22Rv1 (cell line): ENCODE measurements at regions not wholly inside any gene's neighbourhood (a gene's known extent, or its start where the extent isn't known, plus 50 kb on each side); places are given as distances from the start of the nearest gene placed in this dataset.

ENCODE experiments used
- H3K27ac ChIP-seq: fragments of 450-650 bp; 2 replicates; pipeline ENCODE4 v1.5.1; 2017
- ZFX ChIP-seq: fragments of 450-650 bp; IDR thresholded peaks from 2 replicates; pipeline ENCODE4 v1.6.1; 2017; ENCODE audit warnings: antibody characterized with exemption, borderline replicate concordance
- TF ChIP-seq, protein P1 (sequence below): fragments of 450-650 bp; IDR thresholded peaks from 2 replicates; pipeline ENCODE4 v1.5.1; 2017; ENCODE audit warnings: mild to moderate bottlenecking

DNA sequence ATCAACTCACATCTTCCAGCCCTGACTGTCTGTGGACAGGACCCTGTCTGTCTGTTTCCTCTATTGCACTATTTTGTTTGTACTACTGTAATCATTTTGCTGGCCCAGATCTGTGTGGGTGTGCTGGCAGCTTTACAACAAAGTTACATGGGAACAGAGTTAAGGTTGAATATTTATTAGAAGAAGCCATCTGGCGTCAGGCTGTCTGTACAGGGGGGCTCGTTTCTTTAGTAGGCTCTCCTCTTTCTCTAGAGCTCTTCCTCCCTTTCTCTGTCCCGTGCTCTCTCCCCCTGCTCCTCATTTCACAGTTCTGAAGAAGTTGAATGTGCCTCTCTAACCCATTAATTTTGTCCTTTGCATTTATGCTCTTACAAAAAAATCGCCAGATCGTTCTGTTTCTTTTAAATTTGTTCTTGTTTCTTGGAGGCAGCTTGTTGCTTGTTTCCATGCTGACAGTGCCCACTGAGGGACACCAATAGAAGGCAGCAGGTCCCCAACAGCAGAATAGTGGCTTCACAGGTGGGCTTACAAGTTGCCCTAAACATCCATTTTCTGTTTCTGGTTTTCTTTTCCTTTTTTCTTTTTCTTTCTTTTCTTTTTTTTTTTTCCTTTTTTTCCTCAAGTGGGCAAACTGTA, 315.2 kb upstream of the ZEB2 start:
- no peak overlapping the region for H3K27ac ChIP-seq
- no peak for TF ChIP-seq ZFX
- TF ChIP-seq, protein P1, sequence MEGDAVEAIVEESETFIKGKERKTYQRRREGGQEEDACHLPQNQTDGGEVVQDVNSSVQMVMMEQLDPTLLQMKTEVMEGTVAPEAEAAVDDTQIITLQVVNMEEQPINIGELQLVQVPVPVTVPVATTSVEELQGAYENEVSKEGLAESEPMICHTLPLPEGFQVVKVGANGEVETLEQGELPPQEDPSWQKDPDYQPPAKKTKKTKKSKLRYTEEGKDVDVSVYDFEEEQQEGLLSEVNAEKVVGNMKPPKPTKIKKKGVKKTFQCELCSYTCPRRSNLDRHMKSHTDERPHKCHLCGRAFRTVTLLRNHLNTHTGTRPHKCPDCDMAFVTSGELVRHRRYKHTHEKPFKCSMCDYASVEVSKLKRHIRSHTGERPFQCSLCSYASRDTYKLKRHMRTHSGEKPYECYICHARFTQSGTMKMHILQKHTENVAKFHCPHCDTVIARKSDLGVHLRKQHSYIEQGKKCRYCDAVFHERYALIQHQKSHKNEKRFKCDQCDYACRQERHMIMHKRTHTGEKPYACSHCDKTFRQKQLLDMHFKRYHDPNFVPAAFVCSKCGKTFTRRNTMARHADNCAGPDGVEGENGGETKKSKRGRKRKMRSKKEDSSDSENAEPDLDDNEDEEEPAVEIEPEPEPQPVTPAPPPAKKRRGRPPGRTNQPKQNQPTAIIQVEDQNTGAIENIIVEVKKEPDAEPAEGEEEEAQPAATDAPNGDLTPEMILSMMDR: no peak

DNA sequence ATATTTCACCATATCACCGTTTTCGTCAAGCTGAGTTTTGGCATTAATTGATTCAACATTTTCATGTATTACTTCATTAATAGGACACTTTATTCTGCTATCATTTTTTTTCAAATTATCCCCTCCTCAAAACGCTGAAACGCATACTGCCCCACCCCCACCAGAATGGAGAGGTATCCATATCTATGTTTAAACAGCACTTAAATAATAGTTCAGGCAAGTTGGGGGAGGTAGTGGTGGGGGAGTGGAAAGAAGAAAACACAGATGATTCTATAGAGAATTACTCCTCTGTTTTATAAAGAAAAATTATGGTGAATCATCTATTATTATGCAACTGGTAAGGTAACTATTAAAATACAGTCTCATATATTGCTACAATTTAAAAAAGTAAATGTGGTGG, 314.4 kb upstream of the ZEB2 start:
- TF ChIP-seq, protein P1: no peak
- TF ChIP-seq ZFX: no peak

DNA sequence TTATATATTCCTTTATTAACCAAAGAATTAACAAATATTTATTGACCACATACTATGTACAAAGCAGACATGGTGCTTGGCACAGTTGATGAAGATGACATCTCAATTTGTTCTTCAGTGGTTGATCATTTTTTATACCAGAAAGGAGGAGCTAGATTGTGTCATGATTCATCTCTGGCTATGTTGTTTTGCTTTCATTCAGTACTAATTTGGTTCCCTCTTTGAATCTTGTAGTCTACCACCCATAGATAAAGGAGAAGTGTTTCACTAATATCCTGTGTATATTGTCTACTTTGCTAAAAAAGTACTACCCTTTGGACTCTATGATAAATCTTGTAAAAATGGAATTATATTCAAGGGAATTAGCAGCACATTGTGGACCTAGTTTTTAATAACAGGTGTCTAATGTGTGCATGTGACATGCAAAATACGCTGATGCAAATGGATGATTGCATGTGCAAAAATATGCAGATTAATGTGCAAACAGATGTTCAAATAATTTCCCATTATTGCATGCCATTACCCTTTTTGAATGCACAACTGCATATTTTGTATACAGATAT, 313.2 kb upstream of the ZEB2 start:
- TF ChIP-seq ZFX: no peak
- TF ChIP-seq, protein P1: no peak
- H3K27ac ChIP-seq: no peak overlapping the region

More for the DNA sequence above, 314.4 kb upstream of the ZEB2 start:
- H3K27ac ChIP-seq: no peak overlapping the region

DNA sequence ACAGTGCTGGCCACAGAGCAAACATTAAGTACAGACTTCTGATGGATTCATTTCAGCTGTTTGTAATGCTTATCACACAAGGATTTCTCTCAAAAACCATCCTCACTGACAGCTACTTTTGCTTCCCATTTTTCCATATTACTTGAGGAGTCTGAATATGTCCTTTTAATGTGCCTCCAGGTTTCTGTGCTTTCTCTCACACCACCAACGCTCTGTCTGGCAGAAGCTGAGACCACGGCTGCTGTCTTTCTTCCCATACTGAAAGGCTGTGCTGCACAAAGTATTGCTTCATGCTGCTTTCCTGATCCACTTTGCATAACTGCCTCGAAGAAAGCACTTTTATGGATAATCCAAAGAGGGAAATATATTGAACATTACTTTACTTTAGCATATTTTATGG, 312.1 kb upstream of the ZEB2 start:
- no peak overlapping the region for H3K27ac ChIP-seq
- TF ChIP-seq, protein P1: no peak
- TF ChIP-seq ZFX: no peak

DNA sequence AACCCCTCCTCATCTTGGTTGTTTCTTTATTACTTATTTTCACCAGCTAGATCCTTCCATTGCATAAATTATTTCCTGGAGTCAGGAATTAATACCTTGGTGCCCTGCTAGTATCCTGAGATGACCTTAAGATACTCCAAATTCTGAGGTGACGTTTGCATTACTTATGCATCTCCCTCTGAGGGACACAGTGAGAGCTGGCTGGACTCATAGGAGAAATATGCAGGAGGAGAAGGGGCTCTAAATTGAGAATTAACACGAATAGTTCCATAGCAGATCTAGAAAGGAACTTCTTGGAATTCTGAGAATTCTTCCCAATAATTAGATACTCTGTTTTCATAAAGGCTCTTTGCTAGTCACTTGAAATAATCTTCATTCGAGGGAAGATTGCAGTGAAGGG, 310.6 kb upstream of the ZEB2 start:
- TF ChIP-seq ZFX: no peak
- TF ChIP-seq, protein P1: no peak
- H3K27ac ChIP-seq: no peak overlapping the region

DNA sequence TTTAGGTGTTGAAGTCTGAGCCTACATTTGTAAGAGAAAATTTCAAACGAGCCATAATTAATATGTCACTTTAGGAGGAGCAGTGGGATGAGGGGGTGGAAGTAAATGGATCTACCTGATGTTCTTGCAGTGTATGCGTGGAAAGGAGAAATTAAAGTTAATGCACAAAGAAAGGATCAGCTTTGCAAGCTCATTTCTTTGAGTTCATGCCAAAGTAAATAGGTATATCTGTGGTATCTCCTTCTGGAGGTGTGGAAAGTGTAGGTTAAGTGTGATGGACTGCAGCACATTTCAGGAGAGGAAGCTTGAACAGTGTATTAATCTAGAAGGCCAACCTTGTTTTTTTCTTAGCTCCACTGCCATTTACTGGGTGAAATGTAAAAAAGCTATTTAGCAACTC, 307.5 kb upstream of the ZEB2 start:
- no peak overlapping the region for H3K27ac ChIP-seq
- TF ChIP-seq ZFX: no peak
- TF ChIP-seq, protein P1: no peak

DNA sequence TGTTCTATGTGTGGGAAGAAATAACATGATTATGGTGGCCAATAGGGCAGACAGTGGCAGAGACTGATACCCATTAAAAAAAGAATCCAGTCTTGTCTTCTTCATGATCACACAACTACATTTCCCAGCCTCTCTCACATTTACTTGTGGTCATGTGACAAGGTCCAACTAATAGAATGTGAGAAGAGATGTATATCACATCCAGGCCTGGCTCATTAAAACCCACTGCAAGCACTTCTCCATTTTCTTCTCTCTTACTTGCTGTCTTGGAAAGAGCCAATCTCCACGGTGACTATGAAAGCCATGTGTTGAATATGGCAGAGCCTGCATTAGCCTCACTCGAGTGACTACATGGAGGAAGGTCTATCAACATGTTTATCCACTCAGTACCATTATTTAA, 306.2 kb upstream of the ZEB2 start:
- no peak overlapping the region for H3K27ac ChIP-seq
- TF ChIP-seq, protein P1: no peak
- TF ChIP-seq ZFX: no peak
